HEK293 (cell line): ENCODE measurements at regions not wholly inside any gene's neighbourhood (a gene's known extent, or its start where the extent isn't known, plus 50 kb on each side); places are given as distances from the start of the nearest gene placed in this dataset.

Experiments
- CTCF ChIA-PET: fragments of 350-600 bp; formaldehyde crosslinking; extraction: SDS; loops from one replicate; lab custom pipeline; 2021; ENCODE audit warnings: antibody characterized with exemption; lab: Yijun Ruan, JAX
- POLR2A ChIA-PET: fragments of 300-600 bp; formaldehyde crosslinking; extraction: SDS; loops from one replicate; lab custom pipeline; 2020; ENCODE audit warnings: antibody characterized with exemption, inconsistent platforms; lab: Yijun Ruan, JAX
- H3K27ac ChIP-seq: fragments of 200-500 bp; sonication (Bioruptor generic); 2 replicates; pipeline ENCODE4 v1.5.1; 2014; ENCODE audit warnings: low read depth, low read length, control low read depth, inconsistent platforms; ENCODE audit errors: extremely low read depth
- H3K36me3 ChIP-seq, 2 experiments: fragments of 200-500 bp in 1 of 2; sonication (Bioruptor generic) in 1 of 2; 1 replicate in 1 of 2; 2 replicates in 1 of 2; pipeline ENCODE4 v1.5.1; 2014 to 2017; ENCODE audit warnings: inconsistent platforms in 2 of 2, low read length in 2 of 2; ENCODE audit not compliant: control insufficient read depth in 2 of 2, insufficient read depth in 1 of 2
- H3K4me1 ChIP-seq: fragments of 200-500 bp; sonication (Bioruptor generic); 2 replicates; pipeline ENCODE4 v1.5.1; 2014; ENCODE audit warnings: mild to moderate bottlenecking, low read length, inconsistent platforms; ENCODE audit not compliant: control insufficient read depth, insufficient read depth
- H3K4me3 ChIP-seq: 2 replicates; pipeline ENCODE4 v1.5.1; 2011; ENCODE audit warnings: low read depth, mild to moderate bottlenecking, control low read depth, low read length, moderate library complexity
- H3K9me3 ChIP-seq: fragments of 200-500 bp; sonication (Bioruptor generic); 2 replicates; pipeline ENCODE4 v1.5.1; 2014; ENCODE audit warnings: low read depth, low read length, inconsistent platforms; ENCODE audit not compliant: control insufficient read depth, insufficient read depth
- FEZF1 ChIP-seq: fragments of 450-650 bp; formaldehyde crosslinking; IDR thresholded peaks from 2 replicates; pipeline ENCODE4 v1.5.1; 2016; ENCODE audit warnings: missing biosample characterization, missing genetic modification characterization
- SP2 ChIP-seq: fragments of 450-650 bp; formaldehyde crosslinking; IDR thresholded peaks from 2 replicates; pipeline ENCODE4 v1.5.1; 2016; ENCODE audit warnings: missing biosample characterization, missing genetic modification characterization
- ZNF16 ChIP-seq: fragments of 450-650 bp; formaldehyde crosslinking; IDR thresholded peaks from 2 replicates; pipeline ENCODE4 v1.5.1; 2016; ENCODE audit warnings: low read depth, missing biosample characterization, missing genetic modification characterization
- ZNF174 ChIP-seq: fragments of 450-650 bp; formaldehyde crosslinking; IDR thresholded peaks from 2 replicates; pipeline ENCODE4 v1.5.0; 2017; ENCODE audit warnings: missing biosample characterization, mild to moderate bottlenecking, missing genetic modification characterization
- ZNF19 ChIP-seq: fragments of 450-650 bp; formaldehyde crosslinking; IDR thresholded peaks from 2 replicates; pipeline ENCODE4; 2016; ENCODE audit warnings: missing biosample characterization, missing genetic modification characterization, low read depth
- ZNF324 ChIP-seq: fragments of 450-650 bp; formaldehyde crosslinking; IDR thresholded peaks from 2 replicates; pipeline ENCODE4 v1.5.1; 2016; ENCODE audit warnings: missing biosample characterization, missing genetic modification characterization
- ZNF521 ChIP-seq: fragments of 450-650 bp; formaldehyde crosslinking; IDR thresholded peaks from 2 replicates; pipeline ENCODE4 v1.5.1; 2017; ENCODE audit warnings: missing biosample characterization, mild to moderate bottlenecking, missing genetic modification characterization
- ZNF600 ChIP-seq: fragments of 450-650 bp; formaldehyde crosslinking; IDR thresholded peaks from 2 replicates; pipeline ENCODE4 v1.5.1; 2016; ENCODE audit warnings: missing biosample characterization, missing genetic modification characterization
- ZNF623 ChIP-seq: fragments of 450-650 bp; formaldehyde crosslinking; IDR thresholded peaks from 2 replicates; pipeline ENCODE4 v1.5.1; 2016; ENCODE audit warnings: missing biosample characterization, missing genetic modification characterization
- ZNF776 ChIP-seq: fragments of 450-650 bp; formaldehyde crosslinking; IDR thresholded peaks from 2 replicates; pipeline ENCODE4 v1.5.0; 2017; ENCODE audit warnings: missing biosample characterization, missing genetic modification characterization, borderline replicate concordance
- ZNF777 ChIP-seq: fragments of 450-650 bp; formaldehyde crosslinking; IDR thresholded peaks from 2 replicates; pipeline ENCODE4 v1.5.1; 2017; ENCODE audit warnings: missing biosample characterization, missing genetic modification characterization, borderline replicate concordance
- TF ChIP-seq, protein P1 (sequence below): fragments of 450-650 bp; formaldehyde crosslinking; IDR thresholded peaks from 2 replicates; pipeline ENCODE4 v1.5.1; 2016; ENCODE audit warnings: missing biosample characterization, missing genetic modification characterization
- TF ChIP-seq, protein P2 (sequence below): fragments of 450-650 bp; formaldehyde crosslinking; IDR thresholded peaks from 2 replicates; pipeline ENCODE4 v1.5.1; 2016; ENCODE audit warnings: missing biosample characterization, missing genetic modification characterization
- TF ChIP-seq, protein P3 (sequence below): fragments of 450-650 bp; formaldehyde crosslinking; IDR thresholded peaks from 2 replicates; pipeline ENCODE4 v1.5.1; 2016; ENCODE audit warnings: missing biosample characterization, missing genetic modification characterization
- TF ChIP-seq, protein P4 (sequence below): IDR thresholded peaks from 2 replicates; pipeline ENCODE4 v1.6.1; 2011; ENCODE audit warnings: mild to moderate bottlenecking, low read depth, low read length, borderline replicate concordance
- TF ChIP-seq, protein P5 (sequence below): fragments of 450-650 bp; formaldehyde crosslinking; IDR thresholded peaks from 2 replicates; pipeline ENCODE4 v1.5.1; 2016; ENCODE audit warnings: missing biosample characterization, missing genetic modification characterization

DNA sequence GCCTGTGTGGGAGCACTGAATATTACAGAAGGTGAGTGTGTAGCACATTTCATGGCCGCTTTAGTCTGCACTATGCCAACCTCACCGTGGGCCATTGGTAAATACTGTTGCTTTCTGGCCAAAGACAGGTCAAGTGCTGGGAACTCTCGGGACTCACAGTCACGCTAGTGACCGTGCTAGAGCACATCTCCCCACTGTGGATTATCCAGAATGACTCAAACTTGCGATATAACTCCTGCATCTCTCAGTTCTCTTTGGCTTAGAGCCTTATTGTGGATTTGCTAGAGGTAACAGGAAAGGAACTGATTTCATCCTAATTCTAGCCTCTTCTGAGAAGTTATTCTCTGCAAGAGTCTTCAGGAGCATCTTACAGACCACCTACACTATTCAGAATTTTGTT, 86.5 kb downstream of the DAD1 start (continued):
- TF ChIP-seq, protein P1, sequence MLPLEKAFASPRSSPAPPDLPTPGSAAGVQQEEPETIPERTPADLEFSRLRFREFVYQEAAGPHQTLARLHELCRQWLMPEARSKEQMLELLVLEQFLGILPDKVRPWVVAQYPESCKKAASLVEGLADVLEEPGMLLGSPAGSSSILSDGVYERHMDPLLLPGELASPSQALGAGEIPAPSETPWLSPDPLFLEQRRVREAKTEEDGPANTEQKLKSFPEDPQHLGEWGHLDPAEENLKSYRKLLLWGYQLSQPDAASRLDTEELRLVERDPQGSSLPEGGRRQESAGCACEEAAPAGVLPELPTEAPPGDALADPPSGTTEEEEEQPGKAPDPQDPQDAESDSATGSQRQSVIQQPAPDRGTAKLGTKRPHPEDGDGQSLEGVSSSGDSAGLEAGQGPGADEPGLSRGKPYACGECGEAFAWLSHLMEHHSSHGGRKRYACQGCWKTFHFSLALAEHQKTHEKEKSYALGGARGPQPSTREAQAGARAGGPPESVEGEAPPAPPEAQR (tag by site-specific recombination) = no peak
- TF ChIP-seq ZNF19 (tag by site-specific recombination) = no peak
- TF ChIP-seq, protein P2, sequence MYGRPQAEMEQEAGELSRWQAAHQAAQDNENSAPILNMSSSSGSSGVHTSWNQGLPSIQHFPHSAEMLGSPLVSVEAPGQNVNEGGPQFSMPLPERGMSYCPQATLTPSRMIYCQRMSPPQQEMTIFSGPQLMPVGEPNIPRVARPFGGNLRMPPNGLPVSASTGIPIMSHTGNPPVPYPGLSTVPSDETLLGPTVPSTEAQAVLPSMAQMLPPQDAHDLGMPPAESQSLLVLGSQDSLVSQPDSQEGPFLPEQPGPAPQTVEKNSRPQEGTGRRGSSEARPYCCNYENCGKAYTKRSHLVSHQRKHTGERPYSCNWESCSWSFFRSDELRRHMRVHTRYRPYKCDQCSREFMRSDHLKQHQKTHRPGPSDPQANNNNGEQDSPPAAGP (tag by site-specific recombination) = no peak
- TF ChIP-seq ZNF623 (tag by site-specific recombination) = no peak
- TF ChIP-seq, protein P3, sequence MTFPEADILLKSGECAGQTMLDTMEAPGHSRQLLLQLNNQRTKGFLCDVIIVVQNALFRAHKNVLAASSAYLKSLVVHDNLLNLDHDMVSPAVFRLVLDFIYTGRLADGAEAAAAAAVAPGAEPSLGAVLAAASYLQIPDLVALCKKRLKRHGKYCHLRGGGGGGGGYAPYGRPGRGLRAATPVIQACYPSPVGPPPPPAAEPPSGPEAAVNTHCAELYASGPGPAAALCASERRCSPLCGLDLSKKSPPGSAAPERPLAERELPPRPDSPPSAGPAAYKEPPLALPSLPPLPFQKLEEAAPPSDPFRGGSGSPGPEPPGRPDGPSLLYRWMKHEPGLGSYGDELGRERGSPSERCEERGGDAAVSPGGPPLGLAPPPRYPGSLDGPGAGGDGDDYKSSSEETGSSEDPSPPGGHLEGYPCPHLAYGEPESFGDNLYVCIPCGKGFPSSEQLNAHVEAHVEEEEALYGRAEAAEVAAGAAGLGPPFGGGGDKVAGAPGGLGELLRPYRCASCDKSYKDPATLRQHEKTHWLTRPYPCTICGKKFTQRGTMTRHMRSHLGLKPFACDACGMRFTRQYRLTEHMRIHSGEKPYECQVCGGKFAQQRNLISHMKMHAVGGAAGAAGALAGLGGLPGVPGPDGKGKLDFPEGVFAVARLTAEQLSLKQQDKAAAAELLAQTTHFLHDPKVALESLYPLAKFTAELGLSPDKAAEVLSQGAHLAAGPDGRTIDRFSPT (tag by site-specific recombination) = no peak

DNA sequence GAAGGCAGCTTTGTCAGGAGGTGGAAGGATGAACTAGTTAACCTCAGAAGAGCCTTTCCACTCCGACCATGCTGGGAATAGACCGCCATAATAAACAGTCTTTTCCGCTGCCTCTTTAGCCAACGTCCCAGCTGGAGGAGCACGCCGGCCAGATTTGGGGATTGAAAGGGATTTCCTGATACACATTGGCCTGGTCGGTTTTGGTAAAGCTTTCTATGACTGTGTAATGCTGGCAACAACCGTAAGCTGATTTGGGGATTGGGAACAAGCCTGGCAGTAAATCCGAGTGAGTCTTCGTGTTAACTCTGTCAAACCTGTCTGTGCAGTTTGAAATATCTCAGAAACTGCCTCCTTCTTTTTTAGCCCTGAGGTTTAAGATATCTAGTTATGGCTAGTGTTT, 87.0 kb downstream of the DAD1 start:
- Histone ChIP-seq H3K9me3 (no peaks in the 10 kb centered on the region), H3K4me1 (no peaks in the 10 kb centered on the region), H3K27ac (no peak overlapping the region), H3K36me3 (no peaks in the 10 kb centered on the region), H3K4me3 (no peak overlapping the region)
- ChIA-PET POLR2A (no interaction called here), CTCF (interaction anchor here (0.6 to 1.3 kb wide), 3 partner anchors 10 to 49 kb away, joined by 3 read pairs; no protein-coding TSS in a partner anchor)
- TF ChIP-seq, protein P4, sequence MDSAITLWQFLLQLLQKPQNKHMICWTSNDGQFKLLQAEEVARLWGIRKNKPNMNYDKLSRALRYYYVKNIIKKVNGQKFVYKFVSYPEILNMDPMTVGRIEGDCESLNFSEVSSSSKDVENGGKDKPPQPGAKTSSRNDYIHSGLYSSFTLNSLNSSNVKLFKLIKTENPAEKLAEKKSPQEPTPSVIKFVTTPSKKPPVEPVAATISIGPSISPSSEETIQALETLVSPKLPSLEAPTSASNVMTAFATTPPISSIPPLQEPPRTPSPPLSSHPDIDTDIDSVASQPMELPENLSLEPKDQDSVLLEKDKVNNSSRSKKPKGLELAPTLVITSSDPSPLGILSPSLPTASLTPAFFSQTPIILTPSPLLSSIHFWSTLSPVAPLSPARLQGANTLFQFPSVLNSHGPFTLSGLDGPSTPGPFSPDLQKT = no peak
- no peak for TF ChIP-seq ZNF174 (tag by site-specific recombination)
- no peak for TF ChIP-seq ZNF600 (tag by site-specific recombination)
- TF ChIP-seq ZNF623 (tag by site-specific recombination) = no peak
- no peak for TF ChIP-seq ZNF776
- TF ChIP-seq ZNF324 = no peak
- TF ChIP-seq, protein P5, sequence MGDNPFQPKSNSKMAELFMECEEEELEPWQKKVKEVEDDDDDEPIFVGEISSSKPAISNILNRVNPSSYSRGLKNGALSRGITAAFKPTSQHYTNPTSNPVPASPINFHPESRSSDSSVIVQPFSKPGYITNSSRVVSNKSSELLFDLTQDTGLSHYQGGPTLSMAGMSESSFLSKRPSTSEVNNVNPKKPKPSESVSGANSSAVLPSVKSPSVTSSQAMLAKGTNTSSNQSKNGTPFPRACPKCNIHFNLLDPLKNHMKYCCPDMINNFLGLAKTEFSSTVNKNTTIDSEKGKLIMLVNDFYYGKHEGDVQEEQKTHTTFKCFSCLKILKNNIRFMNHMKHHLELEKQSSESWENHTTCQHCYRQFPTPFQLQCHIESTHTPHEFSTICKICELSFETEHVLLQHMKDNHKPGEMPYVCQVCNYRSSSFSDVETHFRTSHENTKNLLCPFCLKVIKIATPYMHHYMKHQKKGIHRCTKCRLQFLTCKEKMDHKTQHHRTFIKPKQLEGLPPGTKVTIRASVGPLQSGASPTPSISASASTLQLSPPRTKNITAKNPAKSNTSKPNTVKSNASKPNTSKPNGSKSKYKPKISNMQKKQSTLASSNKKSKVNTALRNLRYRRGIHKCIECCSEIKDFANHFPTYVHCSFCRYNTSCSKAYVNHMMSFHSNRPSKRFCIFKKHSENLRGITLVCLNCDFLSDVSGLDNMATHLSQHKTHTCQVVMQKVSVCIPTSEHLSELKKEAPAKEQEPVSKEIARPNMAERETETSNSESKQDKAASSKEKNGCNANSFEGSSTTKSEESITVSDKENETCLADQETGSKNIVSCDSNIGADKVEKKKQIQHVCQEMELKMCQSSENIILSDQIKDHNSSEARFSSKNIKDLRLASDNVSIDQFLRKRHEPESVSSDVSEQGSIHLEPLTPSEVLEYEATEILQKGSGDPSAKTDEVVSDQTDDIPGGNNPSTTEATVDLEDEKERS (tag by site-specific recombination) = no peak
- no peak for TF ChIP-seq SP2
- TF ChIP-seq FEZF1 (tag by site-specific recombination) = no peak

DNA sequence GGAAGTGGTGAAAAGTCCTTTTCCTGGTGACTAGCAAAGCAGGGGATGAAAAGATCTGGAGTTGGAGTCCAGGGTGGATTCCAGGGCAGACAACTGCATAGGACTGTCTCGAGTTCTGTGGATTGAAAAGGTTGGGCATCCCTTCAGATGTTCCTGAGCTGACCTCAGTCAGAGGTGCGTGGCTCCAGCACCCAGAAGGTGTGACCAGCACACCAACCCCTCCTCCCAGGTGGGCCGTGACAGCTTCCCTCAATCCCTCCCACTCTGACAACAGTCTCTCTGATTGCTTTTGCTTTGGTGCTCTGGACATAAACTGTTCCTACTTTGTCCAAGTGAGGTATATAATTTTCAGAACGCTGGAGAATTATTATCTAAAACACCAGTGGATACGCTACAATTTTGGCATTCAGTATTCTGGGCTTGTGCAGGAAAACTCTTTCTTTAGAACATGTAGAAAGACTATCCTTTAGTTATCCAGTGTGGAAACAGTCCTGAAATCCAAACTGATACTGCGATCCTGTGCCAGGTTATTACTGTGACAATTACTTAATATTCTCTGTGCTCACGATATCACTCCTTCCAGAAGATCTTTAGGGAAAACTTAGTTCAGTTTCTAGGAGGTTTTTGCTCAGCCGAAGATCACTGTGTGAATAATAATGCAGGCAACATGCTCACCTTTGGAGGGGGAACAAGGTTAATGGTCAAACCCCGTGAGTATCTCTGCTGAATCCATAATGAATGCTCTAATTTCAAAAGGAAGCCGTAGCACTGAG, 87.9 kb downstream of the DAD1 start:
- H3K36me3 ChIP-seq = no peaks in the 10 kb centered on the region
- H3K9me3 ChIP-seq = no peaks in the 10 kb centered on the region
- POLR2A ChIA-PET = no interaction called here
- TF ChIP-seq ZNF521 (tag by site-specific recombination) = no peak
- no peak for TF ChIP-seq ZNF16 (tag by site-specific recombination)
- no peak for TF ChIP-seq ZNF777
- no peak overlapping the region for H3K27ac ChIP-seq
- H3K4me3 ChIP-seq = no peak overlapping the region
- H3K4me1 ChIP-seq = no peaks in the 10 kb centered on the region
- CTCF ChIA-PET = interaction anchor here (0.6 to 1.3 kb wide), 5 partner anchors 9 to 56 kb away, joined by 3 to 5 read pairs (median 3); no protein-coding TSS in a partner anchor
